ENCODE measurements at regions not wholly inside any gene's neighbourhood (a gene's known extent, or its start where the extent isn't known, plus 50 kb on each side); places are given as distances from the start of the nearest gene placed in this dataset.
"Not testable (repeated sequence)": the region's sequence is repeated elsewhere in the genome, so short reads cannot be mapped to it uniquely, and the experiment has no call there.

GRCh38 chr9:15032860-15033259 is 122.6 kb upstream of the FREM1 start:
- no peak for DNase-seq

- no peak for DNase-seq
These were observed 110.9 kb upstream of the FREM1 start for GRCh38 chr9:15021146-15021545.

GRCh38 chr9:15018096-15018637 is 107.9 kb upstream of the FREM1 start:
- no peak for DNase-seq

- no peak for DNase-seq
These were observed 100.4 kb upstream of the FREM1 start for GRCh38 chr9:15010581-15010980.

GRCh38 chr9:15007698-15008097 is 97.5 kb upstream of the FREM1 start:
- DNase-seq: no peak

GRCh38 chr9:14994738-14995137 is 84.5 kb upstream of the FREM1 start:
- no peak for DNase-seq

GRCh38 chr9:14993901-14994554 is 83.8 kb upstream of the FREM1 start:
- DNase-seq: peak; percentile 1

GRCh38 chr9:14993061-14993800 is 83.0 kb upstream of the FREM1 start:
- DNase-seq: peak; percentile 58

GRCh38 chr9:14992516-14992915 is 82.3 kb upstream of the FREM1 start:
- no peak for DNase-seq

- DNase-seq: no peak
These were observed 81.9 kb upstream of the FREM1 start for GRCh38 chr9:14992081-14992480.

GRCh38 chr9:14990647-14991046 is 80.4 kb upstream of the FREM1 start:
- not testable (repeated sequence) for DNase-seq

- no peak for DNase-seq
These were observed 79.6 kb upstream of the FREM1 start for GRCh38 chr9:14989811-14990210.

GRCh38 chr9:14989336-14989735 is 79.1 kb upstream of the FREM1 start:
- not testable (repeated sequence) for DNase-seq

- DNase-seq: no peak
These were observed 77.6 kb upstream of the FREM1 start for GRCh38 chr9:14987858-14988257.

GRCh38 chr9:14985419-14985818 is 75.2 kb upstream of the FREM1 start:
- no peak for DNase-seq

GRCh38 chr9:14983599-14983998 is 73.4 kb upstream of the FREM1 start:
- DNase-seq: no peak

GRCh38 chr9:14981291-14981950 is 71.2 kb upstream of the FREM1 start:
- DNase-seq: no peak

- DNase-seq: no peak
These were observed 68.1 kb upstream of the FREM1 start for GRCh38 chr9:14978022-14979000.

- DNase-seq: no peak
These were observed 57.5 kb upstream of the FREM1 start for GRCh38 chr9:14967450-14968321.

GRCh38 chr9:14962193-14962882 is 52.1 kb upstream of the FREM1 start:
- DNase-seq: no peak

All from dermis blood vessel endothelial cell (primary cell).